Erythroblast (primary cell): ENCODE measurements at regions not wholly inside any gene's neighbourhood (a gene's known extent, or its start where the extent isn't known, plus 50 kb on each side); places are given as distances from the start of the nearest gene placed in this dataset.
"Not testable (repeated sequence)": the region's sequence is repeated elsewhere in the genome, so short reads cannot be mapped to it uniquely, and the experiment has no call there.

ENCODE experiments used
- DNase-seq, 2 experiments: peaks; one replicate each; lab custom pipeline; 2025; lab: John Stamatoyannopoulos, UW
- GATA1 ChIP-seq: IDR thresholded peaks from 2 replicates; pipeline ENCODE4 v1.6.1; 2011; ENCODE audit warnings: low read depth, mild to moderate bottlenecking, control low read depth, low read length, moderate library complexity
- POLR2A ChIP-seq: IDR thresholded peaks from 2 replicates; pipeline ENCODE4 v1.6.1; 2011; ENCODE audit warnings: mild to moderate bottlenecking, low read length

GRCh38 chr2:53610260-53610659 lies 157.3 kb upstream of the CHAC2 start:
- DNase-seq: no peak
- TF ChIP-seq GATA1 (no peak), POLR2A (no peak)

GRCh38 chr2:53609551-53609950 lies 158.1 kb upstream of the CHAC2 start:
- TF ChIP-seq GATA1 (no peak), POLR2A (no peak)

GRCh38 chr2:53608293-53608692 lies 159.3 kb upstream of the CHAC2 start:
- DNase-seq: no peak
- TF ChIP-seq POLR2A (no peak), GATA1 (no peak)

More at GRCh38 chr2:53609551-53609950, 158.1 kb upstream of the CHAC2 start:
- DNase-seq: no peak

- TF ChIP-seq POLR2A: no peak
- no peak for TF ChIP-seq GATA1
- no peak for DNase-seq
Measured at GRCh38 chr2:53600815-53601214, 166.8 kb upstream of the CHAC2 start.

GRCh38 chr2:53586733-53587612 lies 180.6 kb upstream of the CHAC2 start:
- not testable (repeated sequence) for DNase-seq

GRCh38 chr2:53584986-53585385 lies 182.6 kb upstream of the CHAC2 start:
- no peak for DNase-seq
- TF ChIP-seq GATA1: no peak
- TF ChIP-seq POLR2A: no peak

GRCh38 chr2:53583583-53583982 lies 184.0 kb upstream of the CHAC2 start:
- no peak for DNase-seq
- TF ChIP-seq POLR2A (no peak), GATA1 (no peak)

GRCh38 chr2:53582556-53582955 lies 185.0 kb upstream of the CHAC2 start:
- DNase-seq: no peak
- no peak for TF ChIP-seq POLR2A
- no peak for TF ChIP-seq GATA1

GRCh38 chr2:53576166-53576565 lies 191.4 kb upstream of the CHAC2 start:
- no peak for TF ChIP-seq POLR2A
- TF ChIP-seq GATA1: no peak
- no peak for DNase-seq

- TF ChIP-seq POLR2A: no peak
- no peak for TF ChIP-seq GATA1
- no peak for DNase-seq
Measured at GRCh38 chr2:53575721-53576124, 191.9 kb upstream of the CHAC2 start.

- DNase-seq: no peak
- TF ChIP-seq POLR2A: no peak
- TF ChIP-seq GATA1: no peak
Measured at GRCh38 chr2:53572696-53573095, 194.9 kb upstream of the CHAC2 start.

- no peak for TF ChIP-seq GATA1
- no peak for TF ChIP-seq POLR2A
- no peak for DNase-seq
Measured at GRCh38 chr2:53569957-53570727, 197.5 kb upstream of the CHAC2 start.

- no peak for DNase-seq
- TF ChIP-seq GATA1 (no peak), POLR2A (no peak)
Measured at GRCh38 chr2:53568469-53568868, 199.1 kb upstream of the CHAC2 start.

GRCh38 chr2:53567073-53567472 lies 200.5 kb upstream of the CHAC2 start:
- DNase-seq: no peak
- TF ChIP-seq GATA1 (no peak), POLR2A (no peak)

- DNase-seq: no peak
- TF ChIP-seq POLR2A (no peak), GATA1 (no peak)
Measured at GRCh38 chr2:53562407-53562806, 205.2 kb upstream of the CHAC2 start.

- no peak for TF ChIP-seq POLR2A
- no peak for TF ChIP-seq GATA1
- DNase-seq: no peak
Measured at GRCh38 chr2:53561155-53561554, 206.4 kb upstream of the CHAC2 start.
